Right lobe of liver (tissue), 6 donors: ENCODE measurements at regions not wholly inside any gene's neighbourhood (a gene's known extent, or its start where the extent isn't known, plus 50 kb on each side); places are given as distances from the start of the nearest gene placed in this dataset.

Experiments used
- ATAC-seq, 4 donors: fragments of 200-7000 bp; cut with Tn5 transposase; one replicate each; pipeline ENCODE4 v1.9.1; 2020; ENCODE audit warnings: mild to moderate bottlenecking in 4 of 4, moderate library complexity in 4 of 4
- DNase-seq, 3 donors: peaks; one replicate each; pipeline ENCODE4 v3.0.0-alpha.2; 2020
- H3K27ac ChIP-seq, 3 donors: fragments of 200-600 bp; one replicate each; pipeline ENCODE4 v1.8.0; 2022
- H3K27me3 ChIP-seq, 2 donors: fragments of 200-600 bp; one replicate each; pipeline ENCODE4 v1.8.0; 2022
- H3K36me3 ChIP-seq, 4 donors: fragments of 200-600 bp; sonication (generic) in 1 of 4; one replicate each; pipeline versions ENCODE4 v1.5.1 to v1.8.0; 2017 to 2022; ENCODE audit warnings: control low read depth in 1 of 4
- H3K4me1 ChIP-seq, 4 donors: fragments of 200-600 bp; sonication (generic) in 1 of 4; one replicate each; pipeline versions ENCODE4 v1.5.1 to v1.8.0; 2017 to 2022; ENCODE audit warnings: control low read depth in 1 of 4
- H3K4me3 ChIP-seq, 3 donors: fragments of 200-600 bp; one replicate each; pipeline ENCODE4 v1.8.0; 2022
- H3K9me3 ChIP-seq, 4 donors: fragments of 200-600 bp; sonication (generic) in 1 of 4; one replicate each; pipeline versions ENCODE4 v1.5.1 to v1.8.0; 2017 to 2022; ENCODE audit warnings: control low read depth in 1 of 4
- CTCF ChIP-seq, 4 donors: fragments of 200-600 bp in 3 of 4; fragments of 450-650 bp in 1 of 4; IDR thresholded peaks; one replicate each; pipeline versions ENCODE4 v1.5.1 to v1.8.0; 2016 to 2022; ENCODE audit warnings: antibody characterized with exemption in 4 of 4, mild to moderate bottlenecking in 2 of 4
- POLR2A ChIP-seq: fragments of 450-650 bp; IDR thresholded peaks from one replicate; pipeline ENCODE4 v1.6.1; 2017; ENCODE audit warnings: antibody characterized with exemption, mild to moderate bottlenecking
- WGBS: methylation state at CpG from one replicate; pipeline ENCODE4 v1.1.6; 2018; ENCODE audit warnings: low coverage, low lambda C conversion rate; ENCODE audit not compliant: insufficient coverage; ENCODE audit errors: missing lambda C conversion rate; 5-methylcytosine and 5-hydroxymethylcytosine counted together
- intact Hi-C, 2 donors: fragments of 100-400 bp; cut with DNase I; formaldehyde crosslinking; loops; one replicate each; pipeline versions ENCODE4 v1.11.2 to v1.14.1; 2022
- donor health status: DM: no; HTN: yes; CAD: no.
- donor health status: DM: no; HTN: no; CAD: no.
- donor health status: DM: no; HTN: no; CAD: no.
- donor health status: DM: no; HTN: yes; CAD: no.
- donor health status: DM: no; HTN: yes; CAD: no.

GRCh38 chr18:66874812-66875474, 271.1 kb upstream of the CDH19 start:
- DNase-seq (no peak), ATAC-seq (peak; percentile 81 to 95 (median 86))
- Histone ChIP-seq H3K36me3 (no peaks in the 10 kb centered on the region), H3K4me1 (peaks cover 0 to 29% (median 5%) of the 10 kb centered on the region in 4 donors), H3K27me3 (no peaks in the 10 kb centered on the region), H3K4me3 (no peak overlapping the region), H3K27ac (peak overlapping the region in 2 of 3 donors; percentile 28 to 51), H3K9me3 (no peaks in the 10 kb centered on the region)
- TF ChIP-seq POLR2A (no peak), CTCF (IDR thresholded peaks at IDR 0.05) (no peak)
- WGBS: 25% methylated on average over 3 of the region's 3 CpGs
- intact Hi-C loops: no loop called here

DNA sequence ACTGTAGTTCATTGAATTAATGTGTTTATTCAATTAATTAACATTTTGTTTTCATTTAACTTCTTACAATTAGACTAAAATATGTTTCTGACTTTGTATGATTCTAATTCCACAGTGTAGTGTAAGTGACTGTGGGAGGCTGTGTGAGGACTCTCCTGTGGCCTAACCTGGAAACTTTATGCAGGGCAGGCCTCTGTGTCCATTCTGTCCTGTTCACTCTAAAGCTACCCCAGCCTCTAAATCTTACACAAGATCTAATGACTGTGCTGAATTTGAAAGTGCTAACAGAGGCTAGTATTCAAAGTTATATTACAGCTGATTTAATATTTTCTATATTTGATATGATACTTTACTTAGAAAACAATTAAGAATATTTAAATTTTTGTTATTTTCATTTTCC, 270.5 kb upstream of the CDH19 start:
- intact Hi-C loops: no loop called here
- no peaks in the 10 kb centered on the region for H3K27me3 ChIP-seq
- H3K36me3 ChIP-seq: no peaks in the 10 kb centered on the region
- H3K27ac ChIP-seq: peak overlapping the region in 2 of 3 donors; percentile 28 to 51
- H3K4me1 ChIP-seq: peaks cover 0 to 29% (median 5%) of the 10 kb centered on the region in 4 donors
- DNase-seq (no peak), ATAC-seq (peak; percentile 49 to 81 (median 68))
- TF ChIP-seq POLR2A (no peak), CTCF (IDR thresholded peaks at IDR 0.05) (no peak)
- no peaks in the 10 kb centered on the region for H3K9me3 ChIP-seq
- H3K4me3 ChIP-seq: no peak overlapping the region

- Histone ChIP-seq H3K4me1 (peaks cover 0 to 29% (median 5%) of the 10 kb centered on the region in 4 donors), H3K27ac (peak overlapping the region in 2 of 3 donors; percentile 28 to 51), H3K9me3 (no peaks in the 10 kb centered on the region), H3K27me3 (no peaks in the 10 kb centered on the region), H3K36me3 (no peaks in the 10 kb centered on the region), H3K4me3 (no peak overlapping the region)
- ATAC-seq (peak; percentile 12 to 59 (median 30)), DNase-seq (no peak)
- 32% methylated on average over 4 of the region's 4 CpGs for WGBS
- intact Hi-C loops: no loop called here
- TF ChIP-seq POLR2A (no peak), CTCF (IDR thresholded peaks at IDR 0.05) (no peak)
These were observed 270.0 kb upstream of the CDH19 start for GRCh38 chr18:66873899-66874298.

DNA sequence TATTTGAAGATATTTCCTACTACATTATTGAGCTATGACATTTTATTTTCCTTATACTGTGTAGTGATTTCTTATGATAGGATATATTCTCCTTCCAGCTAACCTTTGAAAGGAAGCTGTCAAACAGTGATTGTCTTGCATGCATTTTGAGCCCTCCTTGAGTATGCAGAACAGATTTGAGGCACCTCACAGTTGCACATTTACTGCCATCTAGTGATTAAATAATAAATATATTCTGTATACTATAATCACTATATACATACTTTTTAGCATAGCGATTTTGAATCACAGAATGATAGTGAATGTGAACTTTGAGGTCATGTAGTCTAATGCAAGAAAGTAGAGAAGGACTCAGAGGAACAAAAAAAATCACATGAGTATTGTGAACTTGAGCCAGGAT, 268.4 kb upstream of the CDH19 start:
- Histone ChIP-seq H3K9me3 (no peaks in the 10 kb centered on the region), H3K4me1 (peaks cover 0 to 29% (median 5%) of the 10 kb centered on the region in 4 donors), H3K27ac (no peak overlapping the region), H3K27me3 (no peaks in the 10 kb centered on the region), H3K4me3 (no peak overlapping the region), H3K36me3 (no peaks in the 10 kb centered on the region)
- ATAC-seq (peak; percentile 43 to 63 (median 55)), DNase-seq (no peak)
- peak; percentile 21 to 53 (median 40) for TF ChIP-seq CTCF (IDR thresholded peaks at IDR 0.05)
- TF ChIP-seq POLR2A: no peak
- WGBS: 17% methylated on average over 1 of the region's 1 CpG
- intact Hi-C loops: no loop called here
